Caco-2 (cell line): ENCODE measurements at regions not wholly inside any gene's neighbourhood (a gene's known extent, or its start where the extent isn't known, plus 50 kb on each side); places are given as distances from the start of the nearest gene placed in this dataset.

Source experiments
- BruUV-seq: library from RNA; stranded (reverse); fragments of 400-500 nt; replicated peaks from 2 replicates; lab custom pipeline; 2021; lab: Mats Ljungman, UMichigan
- CTCF ChIA-PET: fragments of 300-600 bp; sonication (Branson Sonifier 250); formaldehyde crosslinking; loops from one replicate; lab custom pipeline; 2022; ENCODE audit warnings: antibody characterized with exemption; lab: Charles Lee
- POLR2A ChIA-PET: fragments of 300-600 bp; sonication (Branson Sonifier 250); formaldehyde crosslinking; loops from one replicate; lab custom pipeline; 2022; ENCODE audit warnings: antibody characterized with exemption; lab: Charles Lee
- DNase-seq, 2 experiments: peaks; one replicate each; pipeline versions ENCODE4 v3.0.0 to v3.0.0-alpha.2; 2020 to 2022
- H3K27me3 ChIP-seq: replicated peaks from 2 replicates; pipeline ENCODE4 v1.6.0; 2011; ENCODE audit warnings: low read length; ENCODE audit not compliant: control insufficient read depth, insufficient read depth
- H3K36me3 ChIP-seq: 2 replicates; pipeline ENCODE4 v1.5.1; 2011; ENCODE audit warnings: low read length; ENCODE audit not compliant: control insufficient read depth, insufficient read depth
- H3K4me1 ChIP-seq: fragments of 250-450 bp; sonication (Bioruptor Pico); 2 replicates; pipeline ENCODE4 v1.5.1; 2020; ENCODE audit warnings: mild to moderate bottlenecking
- H3K4me3 ChIP-seq: 2 replicates; pipeline ENCODE4 v1.5.1; 2011; ENCODE audit warnings: low read depth, mild to moderate bottlenecking, control low read depth, low read length
- H3K9me3 ChIP-seq: fragments of 250-450 bp; sonication (Bioruptor Pico); 2 replicates; pipeline ENCODE4 v1.5.1; 2020; ENCODE audit warnings: mild to moderate bottlenecking, moderate library complexity
- H3K27ac Mint-ChIP-seq: one replicate; pipeline ENCODE4 v1.8.0; 2022; ENCODE audit warnings: mixed read lengths; ENCODE audit not compliant: unreplicated experiment
- H3K27me3 Mint-ChIP-seq: one replicate; pipeline ENCODE4 v1.8.0; 2022; ENCODE audit warnings: mixed read lengths; ENCODE audit not compliant: insufficient read depth, unreplicated experiment
- H3K36me3 Mint-ChIP-seq: one replicate; pipeline ENCODE4 v1.8.0; 2022; ENCODE audit warnings: mild to moderate bottlenecking, mixed read lengths; ENCODE audit not compliant: insufficient read depth, unreplicated experiment
- H3K4me1 Mint-ChIP-seq: one replicate; pipeline ENCODE4 v1.8.0; 2022; ENCODE audit warnings: low read depth, mixed read lengths; ENCODE audit not compliant: unreplicated experiment
- H3K4me3 Mint-ChIP-seq: one replicate; pipeline ENCODE4 v1.8.0; 2022; ENCODE audit warnings: mild to moderate bottlenecking, moderate library complexity, mixed read lengths; ENCODE audit not compliant: unreplicated experiment
- H3K9me3 Mint-ChIP-seq: one replicate; pipeline ENCODE4 v1.8.0; 2022; ENCODE audit warnings: mixed read lengths; ENCODE audit not compliant: unreplicated experiment
- CTCF ChIP-seq, 2 experiments: fragments of 200-600 bp in 1 of 2; IDR thresholded peaks; 1 replicate in 1 of 2; 2 replicates in 1 of 2; pipeline versions ENCODE4 v1.5.1 to v1.8.0; 2011 to 2022; ENCODE audit warnings: antibody characterized with exemption in 1 of 2, control low read depth in 1 of 2, inconsistent platforms in 1 of 2, low read depth in 1 of 2, low read length in 1 of 2, mild to moderate bottlenecking in 1 of 2, moderate library complexity in 1 of 2; ENCODE audit not compliant: insufficient read depth in 1 of 2, severe bottlenecking in 1 of 2, unreplicated experiment in 1 of 2
- intact Hi-C: fragments of 100-400 bp; cut with micrococcal nuclease; formaldehyde crosslinking; loops from one replicate; pipeline ENCODE4 v1.10.0; 2022; ENCODE audit not compliant: unreplicated experiment

GRCh38 chr13:52969373-52969772, 59.2 kb upstream of the OLFM4 start:
- Histone ChIP-seq H3K27me3 (no peaks in the 10 kb centered on the region), H3K4me1 (no peaks in the 10 kb centered on the region), H3K4me3 (no peak overlapping the region), H3K36me3 (no peaks in the 10 kb centered on the region), H3K9me3 (no peaks in the 10 kb centered on the region)
- no peaks in the 10 kb centered on the region for H3K4me1 Mint-ChIP-seq
- H3K4me3 Mint-ChIP-seq, result no peak overlapping the region
- intact Hi-C loops, result loop anchor here (2.0 kb wide), 1 partner anchor 183 kb away; no protein-coding TSS in a partner anchor
- no peak for TF ChIP-seq CTCF (IDR thresholded peaks at IDR 0.05; ENCODE audit: insufficient read depth in 1 of 2, low read depth in 1 of 2, low read length in 1 of 2, severe bottlenecking in 1 of 2, unreplicated experiment in 1 of 2)
- no peak for DNase-seq
- POLR2A ChIA-PET, result no interaction called here
- H3K36me3 Mint-ChIP-seq, result no peaks in the 10 kb centered on the region
- H3K9me3 Mint-ChIP-seq, result no peaks in the 10 kb centered on the region
- CTCF ChIA-PET, result interaction anchor here (2.5 kb wide), 1 partner anchor 183 kb away, joined by 42 read pairs; no protein-coding TSS in a partner anchor
- H3K27me3 Mint-ChIP-seq, result peaks cover 11% of the 10 kb centered on the region
- H3K27ac Mint-ChIP-seq, result no peak overlapping the region
- no TSS peak for BruUV-seq

- H3K9me3 ChIP-seq, result no peaks in the 10 kb centered on the region
- no peaks in the 10 kb centered on the region for H3K36me3 ChIP-seq
- peak; percentile 93 to 100 for TF ChIP-seq CTCF (IDR thresholded peaks at IDR 0.05; ENCODE audit: insufficient read depth in 1 of 2, low read depth in 1 of 2, low read length in 1 of 2, severe bottlenecking in 1 of 2, unreplicated experiment in 1 of 2)
- H3K27me3 ChIP-seq, result no peaks in the 10 kb centered on the region
- H3K27me3 Mint-ChIP-seq, result peaks cover 11% of the 10 kb centered on the region
- intact Hi-C loops, result loop anchor here (1.0 to 2.0 kb wide), 3 partner anchors 106 to 303 kb away; no protein-coding TSS in a partner anchor
- ChIA-PET POLR2A (no interaction called here), CTCF (interaction anchor here (0.6 to 2.5 kb wide), 32 partner anchors 10 to 369 kb away, joined by 3 to 42 read pairs (median 5); partner anchors contain the start of gene SUGT1)
- no TSS peak for BruUV-seq
- H3K4me3 ChIP-seq, result no peak overlapping the region
- H3K9me3 Mint-ChIP-seq, result no peaks in the 10 kb centered on the region
- H3K4me1 ChIP-seq, result no peaks in the 10 kb centered on the region
- H3K4me1 Mint-ChIP-seq, result no peaks in the 10 kb centered on the region
- no peak overlapping the region for H3K4me3 Mint-ChIP-seq
- H3K27ac Mint-ChIP-seq, result no peak overlapping the region
- peak; percentile 86 to 89 for DNase-seq
- no peaks in the 10 kb centered on the region for H3K36me3 Mint-ChIP-seq
These were observed 60.4 kb upstream of the OLFM4 start for GRCh38 chr13:52968074-52968700.

- Histone ChIP-seq H3K27me3 (no peaks in the 10 kb centered on the region), H3K36me3 (no peaks in the 10 kb centered on the region), H3K4me1 (no peaks in the 10 kb centered on the region), H3K9me3 (no peaks in the 10 kb centered on the region), H3K4me3 (no peak overlapping the region)
- no peaks in the 10 kb centered on the region for H3K36me3 Mint-ChIP-seq
- POLR2A ChIA-PET, result no interaction called here
- CTCF ChIA-PET, result no interaction called here
- no TSS peak for BruUV-seq
- H3K27me3 Mint-ChIP-seq, result peaks cover 11% of the 10 kb centered on the region
- no peak for TF ChIP-seq CTCF (IDR thresholded peaks at IDR 0.05; ENCODE audit: insufficient read depth in 1 of 2, low read depth in 1 of 2, low read length in 1 of 2, severe bottlenecking in 1 of 2, unreplicated experiment in 1 of 2)
- intact Hi-C loops, result no loop called here
- no peak overlapping the region for H3K27ac Mint-ChIP-seq
- no peak overlapping the region for H3K4me3 Mint-ChIP-seq
- H3K4me1 Mint-ChIP-seq, result no peaks in the 10 kb centered on the region
- DNase-seq, result no peak
- no peaks in the 10 kb centered on the region for H3K9me3 Mint-ChIP-seq
These were observed 66.6 kb upstream of the OLFM4 start for GRCh38 chr13:52961987-52962386.
